Astrocyte of the spinal cord (primary cell): ENCODE measurements at regions not wholly inside any gene's neighbourhood (a gene's known extent, or its start where the extent isn't known, plus 50 kb on each side); places are given as distances from the start of the nearest gene placed in this dataset.

Experiments used
- DNase-seq: peaks from one replicate; pipeline ENCODE4 v3.0.0; 2011; ENCODE audit warnings: low read depth, low spot score
- H3K4me3 ChIP-seq: 2 replicates; pipeline ENCODE4 v1.5.1; 2011; ENCODE audit warnings: low read depth, mild to moderate bottlenecking, low read length, moderate library complexity
- CTCF ChIP-seq: IDR thresholded peaks from 2 replicates; pipeline ENCODE4 v1.5.1; 2012; ENCODE audit warnings: low read depth, mild to moderate bottlenecking, low read length, inconsistent platforms
- in situ Hi-C: cut with HindIII; loops from 2 replicates; pipeline ENCODE4 v1.10.0; 2017; ENCODE audit warnings: low sequenced_read_pairs

- TF ChIP-seq CTCF: no peak
- DNase-seq: no peak
- no peak overlapping the region for H3K4me3 ChIP-seq
- in situ Hi-C loops: no loop called here
Measured at GRCh38 chr15:47934342-47934741, 186.4 kb upstream of the SLC24A5 start.

- no peak for TF ChIP-seq CTCF
- in situ Hi-C loops: no loop called here
- H3K4me3 ChIP-seq: no peak overlapping the region
- no peak for DNase-seq
Measured at GRCh38 chr15:47937834-47938233, 183.0 kb upstream of the SLC24A5 start.

- TF ChIP-seq CTCF: no peak
- DNase-seq: no peak
- no peak overlapping the region for H3K4me3 ChIP-seq
- in situ Hi-C loops: no loop called here
Measured at GRCh38 chr15:47944637-47945288, 176.0 kb upstream of the SLC24A5 start.

- H3K4me3 ChIP-seq: no peak overlapping the region
- TF ChIP-seq CTCF: no peak
- in situ Hi-C loops: no loop called here
- DNase-seq: no peak
Measured at GRCh38 chr15:47945872-47946650, 174.7 kb upstream of the SLC24A5 start.

GRCh38 chr15:47949815-47950214 is 171.0 kb upstream of the SLC24A5 start:
- DNase-seq: no peak
- H3K4me3 ChIP-seq: no peak overlapping the region
- no peak for TF ChIP-seq CTCF
- in situ Hi-C loops: no loop called here

GRCh38 chr15:47950447-47950846 is 170.3 kb upstream of the SLC24A5 start:
- in situ Hi-C loops: no loop called here
- TF ChIP-seq CTCF: no peak

More at GRCh38 chr15:47950447-47950846, 170.3 kb upstream of the SLC24A5 start:
- H3K4me3 ChIP-seq: no peak overlapping the region
- DNase-seq: no peak
